CD4-positive, alpha-beta memory T cell (primary cell): ENCODE measurements at regions not wholly inside any gene's neighbourhood (a gene's known extent, or its start where the extent isn't known, plus 50 kb on each side); places are given as distances from the start of the nearest gene placed in this dataset.

Experiments
- CTCF ChIA-PET: fragments of 350-600 bp; sonication (Branson Sonifier 250); formaldehyde crosslinking; loops from one replicate; lab custom pipeline; 2021; ENCODE audit warnings: inconsistent platforms; ENCODE audit not compliant: partially characterized antibody; lab: Charles Lee
- POLR2A ChIA-PET: fragments of 350-600 bp; sonication (Branson Sonifier 250); formaldehyde crosslinking; loops from one replicate; lab custom pipeline; 2021; ENCODE audit not compliant: partially characterized antibody; lab: Charles Lee
- DNase-seq, 5 donors: peaks; one replicate each; pipeline versions ENCODE4 v3.0.0 to v3.0.0-alpha.2; 2020 to 2022; ENCODE audit warnings: mixed read lengths in 1 of 5
- H3K27ac ChIP-seq: one replicate; pipeline ENCODE4 v1.7.0; 2013; ENCODE audit warnings: low read depth, low read length
- H3K27me3 ChIP-seq: 2 replicates; pipeline ENCODE4 v1.7.0; 2013; ENCODE audit warnings: mild to moderate bottlenecking, low read length, moderate library complexity; ENCODE audit not compliant: insufficient read depth
- H3K36me3 ChIP-seq: 2 replicates; pipeline ENCODE4 v1.7.0; 2013; ENCODE audit warnings: mild to moderate bottlenecking, low read length, moderate library complexity; ENCODE audit not compliant: insufficient read depth
- H3K4me1 ChIP-seq: 2 replicates; pipeline ENCODE4 v1.7.0; 2013; ENCODE audit warnings: mild to moderate bottlenecking, low read length, moderate library complexity; ENCODE audit not compliant: insufficient read depth
- H3K4me3 ChIP-seq, 2 donors: one replicate each; pipeline ENCODE4 v1.7.0; 2013; ENCODE audit warnings: low read length in 2 of 2, mild to moderate bottlenecking in 1 of 2
- H3K9me3 ChIP-seq, 2 donors: one replicate each; pipeline ENCODE4 v1.7.0; 2013; ENCODE audit warnings: low read length in 2 of 2, control low read depth in 1 of 2; ENCODE audit not compliant: control insufficient read depth in 1 of 2
- H3K27ac Mint-ChIP-seq, 7 donors: one replicate each; pipeline ENCODE4 v1.8.0; 2020 to 2021; ENCODE audit warnings: mixed read lengths in 7 of 7, mild to moderate bottlenecking in 6 of 7, inconsistent platforms in 3 of 7, moderate library complexity in 3 of 7
- H3K27me3 Mint-ChIP-seq, 2 donors: one replicate each; pipeline ENCODE4 v1.8.0; 2020 to 2021; ENCODE audit warnings: mixed read lengths in 2 of 2
- H3K36me3 Mint-ChIP-seq, 2 donors: one replicate each; pipeline ENCODE4 v1.8.0; 2020 to 2021; ENCODE audit warnings: mixed read lengths in 2 of 2, inconsistent platforms in 1 of 2, mild to moderate bottlenecking in 1 of 2
- H3K4me1 Mint-ChIP-seq, 4 donors: one replicate each; pipeline ENCODE4 v1.8.0; 2020 to 2021; ENCODE audit warnings: mixed read lengths in 4 of 4, mild to moderate bottlenecking in 1 of 4
- H3K4me3 Mint-ChIP-seq, 8 donors: one replicate each; pipeline ENCODE4 v1.8.0; 2020 to 2021; ENCODE audit warnings: mixed read lengths in 8 of 8, mild to moderate bottlenecking in 7 of 8, moderate library complexity in 6 of 8, inconsistent platforms in 3 of 8
- H3K9me3 Mint-ChIP-seq, 8 donors: one replicate each; pipeline ENCODE4 v1.8.0; 2020 to 2021; ENCODE audit warnings: mixed read lengths in 8 of 8, mild to moderate bottlenecking in 5 of 8, inconsistent platforms in 3 of 8, moderate library complexity in 1 of 8
- intact Hi-C: fragments of 100-400 bp; cut with micrococcal nuclease; formaldehyde crosslinking; loops from one replicate; pipeline ENCODE4 v1.15.1; 2023

DNA sequence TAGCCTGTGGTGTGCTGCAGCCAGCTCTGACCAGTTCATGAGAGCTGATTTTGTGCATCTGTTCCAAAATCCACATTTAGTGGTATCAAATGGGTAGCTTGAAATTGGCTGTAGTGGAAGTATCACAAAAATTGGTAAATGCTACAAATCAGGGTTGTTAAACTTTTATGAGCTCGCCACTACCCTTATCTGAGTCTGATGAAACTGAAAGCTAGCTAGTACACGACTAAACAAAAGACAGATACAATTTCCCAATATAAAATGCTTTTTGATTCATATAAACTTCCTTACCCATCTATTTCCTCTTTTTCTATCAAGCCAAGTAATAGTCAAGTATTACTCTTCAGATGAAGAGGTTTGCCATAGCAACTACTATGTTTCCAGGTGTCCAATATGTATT lies 392.0 kb downstream of the TMEM161B start:
- Mint-ChIP-seq H3K27ac (no peak overlapping the region), H3K9me3 (peaks cover 2 to 14% (median 5%) of the 10 kb centered on the region in 8 donors), H3K4me3 (no peak overlapping the region), H3K4me1 (no peaks in the 10 kb centered on the region), H3K36me3 (no peaks in the 10 kb centered on the region), H3K27me3 (no peaks in the 10 kb centered on the region)
- Histone ChIP-seq H3K4me1 (no peaks in the 10 kb centered on the region), H3K36me3 (no peaks in the 10 kb centered on the region), H3K27me3 (no peaks in the 10 kb centered on the region), H3K27ac (no peak overlapping the region), H3K4me3 (no peak overlapping the region), H3K9me3 (no peaks in the 10 kb centered on the region)
- intact Hi-C loops, result no loop called here
- ChIA-PET POLR2A (no interaction called here), CTCF (no interaction called here)
- no peak for DNase-seq

DNA sequence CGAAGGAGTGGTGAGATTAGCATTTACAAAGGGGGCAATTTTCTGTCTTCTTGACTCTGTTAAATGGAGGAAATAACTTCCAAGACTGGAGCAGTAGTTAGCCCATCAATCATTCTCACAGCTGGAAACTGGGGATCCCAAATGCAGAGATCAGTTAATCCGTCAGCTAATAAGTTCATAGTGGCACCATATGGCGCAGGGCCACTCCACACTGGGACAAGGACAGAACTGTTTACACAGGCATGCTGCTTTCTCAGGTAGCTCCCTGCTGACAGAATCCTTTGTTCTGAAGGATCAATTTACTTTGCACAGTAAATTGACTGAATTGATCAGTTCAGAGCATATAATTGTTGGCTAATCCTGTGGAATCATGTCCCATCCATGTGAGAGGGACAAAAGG lies 395.7 kb downstream of the TMEM161B start:
- Histone ChIP-seq H3K27me3 (no peaks in the 10 kb centered on the region), H3K27ac (no peak overlapping the region), H3K4me3 (no peak overlapping the region), H3K9me3 (no peaks in the 10 kb centered on the region), H3K36me3 (no peaks in the 10 kb centered on the region), H3K4me1 (no peaks in the 10 kb centered on the region)
- Mint-ChIP-seq H3K9me3 (peaks cover 0 to 2% (median 0%) of the 10 kb centered on the region in 8 donors), H3K27me3 (no peaks in the 10 kb centered on the region), H3K27ac (no peak overlapping the region), H3K4me1 (no peaks in the 10 kb centered on the region), H3K4me3 (no peak overlapping the region), H3K36me3 (no peaks in the 10 kb centered on the region)
- peak in 1 of 5 donors; percentile 22 for DNase-seq
- intact Hi-C loops, result no loop called here
- ChIA-PET POLR2A (no interaction called here), CTCF (no interaction called here)

DNA sequence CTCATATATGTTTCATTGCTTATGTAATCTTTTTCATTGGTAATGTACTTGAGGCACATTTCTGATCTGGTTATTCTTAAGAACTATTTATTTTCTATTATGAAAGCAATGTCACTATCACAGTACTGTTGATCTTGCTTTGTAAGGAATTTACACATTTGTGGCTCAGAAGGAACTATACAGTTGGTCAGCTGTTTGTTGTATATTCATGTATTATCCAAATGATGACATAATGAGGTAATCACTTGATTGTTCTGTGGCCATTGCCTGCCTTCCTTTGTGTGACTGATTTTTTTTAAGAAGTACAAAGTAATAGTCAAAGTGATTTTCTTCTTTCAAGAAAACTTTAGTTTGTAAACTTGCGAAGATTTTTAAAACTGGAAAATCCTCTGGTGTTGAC lies 399.9 kb downstream of the TMEM161B start:
- no peaks in the 10 kb centered on the region for H3K27me3 Mint-ChIP-seq
- no peak overlapping the region for H3K27ac ChIP-seq
- no peak overlapping the region for H3K27ac Mint-ChIP-seq
- H3K9me3 Mint-ChIP-seq, result no peaks in the 10 kb centered on the region
- no peaks in the 10 kb centered on the region for H3K9me3 ChIP-seq
- no peaks in the 10 kb centered on the region for H3K4me1 Mint-ChIP-seq
- no peaks in the 10 kb centered on the region for H3K36me3 ChIP-seq
- no peak overlapping the region for H3K4me3 ChIP-seq
- ChIA-PET POLR2A (no interaction called here), CTCF (no interaction called here)
- no peaks in the 10 kb centered on the region for H3K27me3 ChIP-seq
- intact Hi-C loops, result no loop called here
- H3K4me3 Mint-ChIP-seq, result no peak overlapping the region
- no peaks in the 10 kb centered on the region for H3K4me1 ChIP-seq
- no peak for DNase-seq
- no peaks in the 10 kb centered on the region for H3K36me3 Mint-ChIP-seq

DNA sequence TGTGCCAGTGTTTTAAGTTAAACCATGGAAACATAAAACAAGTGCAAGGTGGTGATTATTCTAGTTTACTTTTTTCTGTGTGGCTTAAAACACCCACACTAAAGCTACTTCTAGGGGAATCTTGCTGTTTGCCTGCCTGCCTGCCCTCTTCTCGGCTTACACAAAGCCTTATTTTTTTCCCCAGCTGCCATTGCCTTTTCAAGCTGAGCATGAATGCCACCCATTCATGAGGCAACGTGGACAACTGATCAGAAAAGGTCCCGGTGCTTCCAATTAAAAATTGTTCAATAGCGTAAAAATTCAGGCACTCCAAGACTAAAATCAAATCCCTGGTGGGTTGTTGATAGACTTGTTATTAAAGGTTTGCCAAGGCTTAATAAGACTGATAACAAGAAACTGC lies 401.4 kb downstream of the TMEM161B start:
- Histone ChIP-seq H3K4me1 (no peaks in the 10 kb centered on the region), H3K36me3 (no peaks in the 10 kb centered on the region), H3K9me3 (no peaks in the 10 kb centered on the region), H3K4me3 (no peak overlapping the region), H3K27me3 (no peaks in the 10 kb centered on the region), H3K27ac (no peak overlapping the region)
- Mint-ChIP-seq H3K9me3 (peaks cover 0 to 3% (median 1%) of the 10 kb centered on the region in 8 donors), H3K27me3 (peaks cover 0 to 1% of the 10 kb centered on the region in 2 donors), H3K36me3 (no peaks in the 10 kb centered on the region), H3K27ac (no peak overlapping the region), H3K4me3 (no peak overlapping the region), H3K4me1 (no peaks in the 10 kb centered on the region)
- ChIA-PET POLR2A (no interaction called here), CTCF (no interaction called here)
- intact Hi-C loops, result no loop called here
- DNase-seq, result no peak

DNA sequence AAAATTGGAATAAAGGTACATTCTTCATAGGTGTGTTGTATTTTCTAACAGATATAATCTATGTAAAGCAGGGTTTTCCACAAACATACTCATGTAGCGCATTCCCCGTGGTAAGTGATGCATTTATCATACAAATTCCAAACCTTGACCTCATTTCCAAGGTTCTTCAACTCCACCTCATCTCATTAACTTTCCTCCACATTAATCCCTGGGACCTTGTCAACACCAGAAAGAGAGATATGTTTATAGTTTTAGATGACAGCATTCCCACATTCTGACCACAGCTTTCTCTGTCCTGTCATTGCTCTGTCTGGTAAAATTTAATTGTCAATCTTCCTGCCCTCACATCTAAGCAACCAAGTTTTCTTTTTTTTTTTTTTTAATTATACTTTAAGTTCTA lies 415.1 kb downstream of the TMEM161B start:
- Mint-ChIP-seq H3K9me3 (peaks cover 0 to 6% (median 0%) of the 10 kb centered on the region in 8 donors), H3K36me3 (no peaks in the 10 kb centered on the region), H3K4me1 (no peaks in the 10 kb centered on the region), H3K4me3 (no peak overlapping the region), H3K27ac (no peak overlapping the region), H3K27me3 (peaks cover 0 to 3% of the 10 kb centered on the region in 2 donors)
- DNase-seq, result no peak
- CTCF ChIA-PET, result no interaction called here
- intact Hi-C loops, result no loop called here
- POLR2A ChIA-PET, result no interaction called here
- no peaks in the 10 kb centered on the region for H3K27me3 ChIP-seq
- no peak overlapping the region for H3K27ac ChIP-seq
- no peaks in the 10 kb centered on the region for H3K9me3 ChIP-seq
- no peak overlapping the region for H3K4me3 ChIP-seq
- H3K4me1 ChIP-seq, result no peaks in the 10 kb centered on the region
- H3K36me3 ChIP-seq, result no peaks in the 10 kb centered on the region

DNA sequence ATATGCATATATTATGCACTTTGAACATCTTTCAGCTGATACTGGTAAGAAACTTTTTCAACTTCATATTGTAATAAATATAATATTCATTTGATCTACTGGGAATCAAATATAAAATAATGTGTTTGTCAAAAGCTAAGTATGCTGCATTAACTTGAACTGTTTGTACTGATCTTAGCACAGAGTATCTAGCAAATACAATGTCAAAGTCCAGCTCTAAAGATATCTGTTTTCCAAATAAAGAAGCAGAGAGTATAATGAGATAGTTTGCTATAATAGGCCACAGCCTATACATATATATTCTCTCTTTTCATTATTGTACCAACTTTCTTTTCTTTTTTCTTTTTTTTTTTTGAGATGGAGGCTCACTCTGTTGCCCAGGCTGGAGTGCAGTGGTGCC lies 417.0 kb downstream of the TMEM161B start:
- H3K36me3 Mint-ChIP-seq, result no peaks in the 10 kb centered on the region

DNA sequence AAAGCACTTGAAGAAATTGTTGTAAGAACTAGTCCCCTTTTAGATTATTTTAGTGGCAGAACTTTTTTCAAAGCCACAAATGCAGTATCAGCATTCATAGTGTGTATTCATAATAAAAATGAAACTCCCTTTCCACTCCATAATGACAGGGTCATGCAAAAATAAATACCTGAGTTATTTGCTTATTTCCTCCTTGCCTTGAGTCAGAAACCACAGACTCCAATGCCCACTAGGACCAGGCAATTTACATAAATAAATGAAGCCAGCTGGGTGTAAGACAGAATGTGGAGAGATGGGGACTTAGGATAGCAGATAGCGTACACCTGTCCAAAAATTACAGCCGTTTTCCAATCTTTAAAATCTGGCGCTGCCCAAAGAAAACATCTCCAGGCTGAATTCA lies 417.8 kb downstream of the TMEM161B start:
- POLR2A ChIA-PET, result no interaction called here
- no peak for DNase-seq
- H3K9me3 Mint-ChIP-seq, result peaks cover 0 to 2% (median 0%) of the 10 kb centered on the region in 8 donors

More for the DNA sequence above, 417.0 kb downstream of the TMEM161B start:
- no peaks in the 10 kb centered on the region for H3K27me3 ChIP-seq
- DNase-seq, result no peak
- Mint-ChIP-seq H3K9me3 (peaks cover 0 to 3% (median 0%) of the 10 kb centered on the region in 8 donors), H3K27ac (no peak overlapping the region), H3K27me3 (peaks cover 0 to 3% of the 10 kb centered on the region in 2 donors), H3K4me1 (no peaks in the 10 kb centered on the region), H3K4me3 (no peak overlapping the region)
- ChIA-PET POLR2A (no interaction called here), CTCF (no interaction called here)
- no peak overlapping the region for H3K27ac ChIP-seq
- no peaks in the 10 kb centered on the region for H3K36me3 ChIP-seq
- no peak overlapping the region for H3K4me3 ChIP-seq
- no peaks in the 10 kb centered on the region for H3K4me1 ChIP-seq
- no peaks in the 10 kb centered on the region for H3K9me3 ChIP-seq
- intact Hi-C loops, result no loop called here

DNA sequence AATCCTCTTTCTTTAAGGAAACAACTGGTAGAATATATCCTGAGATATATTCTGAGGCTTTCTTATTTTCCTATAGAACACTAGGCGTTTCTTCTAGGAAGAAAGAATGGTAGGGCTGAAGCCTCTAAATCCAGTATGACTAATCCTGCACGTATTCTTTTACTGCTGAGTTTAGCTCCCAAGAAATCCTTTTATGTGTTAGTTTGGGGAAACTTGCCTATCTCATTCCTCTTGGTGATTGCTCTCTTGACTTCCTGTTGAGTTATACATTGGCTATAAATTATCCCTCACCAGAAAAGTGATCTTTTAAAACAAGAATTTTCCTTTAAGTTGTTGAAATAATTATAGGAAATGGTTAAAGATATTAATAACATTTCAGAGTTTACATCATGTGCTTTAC lies 422.9 kb downstream of the TMEM161B start:
- H3K9me3 ChIP-seq, result no peaks in the 10 kb centered on the region
- no peaks in the 10 kb centered on the region for H3K36me3 ChIP-seq
- Mint-ChIP-seq H3K27ac (no peak overlapping the region), H3K27me3 (peaks cover 0 to 3% of the 10 kb centered on the region in 2 donors), H3K4me3 (no peak overlapping the region), H3K4me1 (no peaks in the 10 kb centered on the region), H3K36me3 (no peaks in the 10 kb centered on the region), H3K9me3 (peaks cover 0 to 11% (median 5%) of the 10 kb centered on the region in 8 donors)
- no peak overlapping the region for H3K4me3 ChIP-seq
- H3K27me3 ChIP-seq, result no peaks in the 10 kb centered on the region
- DNase-seq, result no peak
- intact Hi-C loops, result no loop called here
- no peaks in the 10 kb centered on the region for H3K4me1 ChIP-seq
- no peak overlapping the region for H3K27ac ChIP-seq
- CTCF ChIA-PET, result no interaction called here
- POLR2A ChIA-PET, result no interaction called here

More for the DNA sequence above, 417.8 kb downstream of the TMEM161B start:
- Histone ChIP-seq H3K4me1 (no peaks in the 10 kb centered on the region), H3K9me3 (no peaks in the 10 kb centered on the region), H3K27me3 (no peaks in the 10 kb centered on the region), H3K27ac (no peak overlapping the region), H3K36me3 (no peaks in the 10 kb centered on the region), H3K4me3 (no peak overlapping the region)
- no peak overlapping the region for H3K27ac Mint-ChIP-seq
- H3K27me3 Mint-ChIP-seq, result peaks cover 0 to 3% of the 10 kb centered on the region in 2 donors
- no peaks in the 10 kb centered on the region for H3K36me3 Mint-ChIP-seq
- H3K4me3 Mint-ChIP-seq, result no peak overlapping the region
- CTCF ChIA-PET, result no interaction called here
- intact Hi-C loops, result no loop called here
- H3K4me1 Mint-ChIP-seq, result no peaks in the 10 kb centered on the region
